ENCODE measurements at regions not wholly inside any gene's neighbourhood (a gene's known extent, or its start where the extent isn't known, plus 50 kb on each side); places are given as distances from the start of the nearest gene placed in this dataset.

DNA sequence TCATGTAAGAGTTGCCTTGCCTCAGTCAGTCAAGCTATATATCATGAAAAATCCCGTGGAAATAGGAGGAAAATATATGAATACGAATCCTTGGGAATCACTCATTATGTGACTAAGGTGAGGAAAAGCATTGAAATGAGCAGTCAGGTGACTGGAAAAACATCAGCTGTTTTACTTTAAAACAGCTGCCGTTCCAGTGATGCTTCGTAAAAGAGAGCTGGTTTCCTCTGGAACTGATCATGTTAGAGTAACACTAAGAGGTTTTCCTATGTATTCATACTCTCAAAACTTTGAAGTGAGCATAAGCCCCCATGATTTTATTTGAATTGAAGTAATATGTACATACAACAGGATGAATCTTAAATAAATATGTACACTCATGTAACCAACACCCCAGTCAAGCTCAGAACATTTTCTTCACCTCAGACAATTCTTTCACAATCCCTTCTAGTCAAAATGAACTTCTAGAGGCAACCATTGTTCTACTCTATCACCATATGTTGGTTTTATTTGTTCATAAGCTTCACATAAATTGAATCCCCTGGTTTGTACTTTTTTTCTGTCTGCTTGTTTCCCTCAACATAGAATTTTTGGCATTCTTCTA lies 107.7 kb downstream of the SLC25A46 start:
- no peak for DNase-seq (ENCODE audit: low read depth)
- TF ChIP-seq, protein P1, sequence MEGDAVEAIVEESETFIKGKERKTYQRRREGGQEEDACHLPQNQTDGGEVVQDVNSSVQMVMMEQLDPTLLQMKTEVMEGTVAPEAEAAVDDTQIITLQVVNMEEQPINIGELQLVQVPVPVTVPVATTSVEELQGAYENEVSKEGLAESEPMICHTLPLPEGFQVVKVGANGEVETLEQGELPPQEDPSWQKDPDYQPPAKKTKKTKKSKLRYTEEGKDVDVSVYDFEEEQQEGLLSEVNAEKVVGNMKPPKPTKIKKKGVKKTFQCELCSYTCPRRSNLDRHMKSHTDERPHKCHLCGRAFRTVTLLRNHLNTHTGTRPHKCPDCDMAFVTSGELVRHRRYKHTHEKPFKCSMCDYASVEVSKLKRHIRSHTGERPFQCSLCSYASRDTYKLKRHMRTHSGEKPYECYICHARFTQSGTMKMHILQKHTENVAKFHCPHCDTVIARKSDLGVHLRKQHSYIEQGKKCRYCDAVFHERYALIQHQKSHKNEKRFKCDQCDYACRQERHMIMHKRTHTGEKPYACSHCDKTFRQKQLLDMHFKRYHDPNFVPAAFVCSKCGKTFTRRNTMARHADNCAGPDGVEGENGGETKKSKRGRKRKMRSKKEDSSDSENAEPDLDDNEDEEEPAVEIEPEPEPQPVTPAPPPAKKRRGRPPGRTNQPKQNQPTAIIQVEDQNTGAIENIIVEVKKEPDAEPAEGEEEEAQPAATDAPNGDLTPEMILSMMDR (conservative IDR thresholded peaks at IDR 0.05; ENCODE audit: low read depth, low read length), result no peak
- no peak overlapping the region for H3K4me3 ChIP-seq (ENCODE audit: low read length)

DNA sequence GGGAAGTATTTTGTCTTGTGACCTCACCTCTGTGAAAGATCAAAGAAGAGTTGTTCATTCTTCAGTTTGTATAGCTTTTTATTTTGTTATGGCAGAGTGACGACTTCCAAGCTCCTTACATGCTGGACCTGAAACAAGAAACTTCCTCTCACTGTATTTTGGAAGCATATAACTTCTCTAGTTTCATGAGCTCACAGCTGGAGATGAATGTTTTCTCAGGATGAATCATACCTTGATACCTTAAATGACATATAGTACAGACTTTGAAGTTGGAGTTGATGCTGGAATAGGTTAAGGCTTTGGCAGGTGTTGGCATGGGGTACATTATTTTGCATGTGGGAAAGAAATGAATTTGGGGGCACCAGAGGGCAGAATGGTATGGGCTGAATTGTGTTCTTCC lies 112.5 kb downstream of the SLC25A46 start:
- no peak overlapping the region for H3K4me3 ChIP-seq (ENCODE audit: low read length)
- TF ChIP-seq, protein P1 (conservative IDR thresholded peaks at IDR 0.05; ENCODE audit: low read depth, low read length), result no peak
- no peak for DNase-seq (ENCODE audit: low read depth)

DNA sequence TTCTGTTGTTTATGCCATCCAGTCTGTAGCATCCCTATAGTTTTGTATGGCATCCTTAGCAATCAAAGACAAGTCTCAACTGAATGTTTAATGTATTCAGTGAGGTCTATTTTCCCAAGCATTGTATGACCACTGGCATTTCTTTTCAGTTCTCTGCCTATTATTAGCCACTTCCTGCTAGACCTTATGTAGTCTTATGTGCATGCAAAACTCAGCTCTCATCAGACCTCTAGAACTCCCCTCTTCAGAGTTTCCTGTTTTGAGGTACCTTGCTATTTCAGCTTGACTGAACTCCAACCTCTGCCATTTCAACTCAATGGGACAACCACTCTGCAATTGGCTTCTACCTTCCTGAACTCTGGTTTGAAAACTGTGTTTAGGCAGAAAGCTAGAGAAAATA lies 113.2 kb downstream of the SLC25A46 start:
- no peak overlapping the region for H3K4me3 ChIP-seq (ENCODE audit: low read length)
- TF ChIP-seq, protein P1 (conservative IDR thresholded peaks at IDR 0.05; ENCODE audit: low read depth, low read length), result no peak
- no peak for DNase-seq (ENCODE audit: low read depth)

DNA sequence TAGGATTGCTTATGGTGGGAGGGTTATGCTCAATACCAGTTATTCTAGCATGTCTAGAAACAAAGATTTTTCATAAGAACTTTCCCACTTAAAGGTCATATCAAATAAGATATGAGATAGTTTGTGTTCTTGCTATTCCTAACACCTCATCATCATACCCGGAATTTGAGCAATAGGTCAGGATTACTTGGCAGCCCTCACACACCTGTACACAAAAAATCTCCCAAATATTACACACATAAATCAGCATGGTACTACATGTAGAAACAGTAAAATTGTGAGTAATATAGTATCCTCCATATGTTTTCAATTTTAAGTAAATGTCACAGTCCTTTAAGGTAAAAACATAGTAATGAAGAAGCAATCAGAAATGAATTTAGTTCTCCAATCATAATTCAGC lies 113.7 kb downstream of the SLC25A46 start:
- H3K4me3 ChIP-seq (ENCODE audit: low read length), result no peak overlapping the region
- DNase-seq (ENCODE audit: low read depth), result no peak
- TF ChIP-seq, protein P1 (conservative IDR thresholded peaks at IDR 0.05; ENCODE audit: low read depth, low read length), result no peak

DNA sequence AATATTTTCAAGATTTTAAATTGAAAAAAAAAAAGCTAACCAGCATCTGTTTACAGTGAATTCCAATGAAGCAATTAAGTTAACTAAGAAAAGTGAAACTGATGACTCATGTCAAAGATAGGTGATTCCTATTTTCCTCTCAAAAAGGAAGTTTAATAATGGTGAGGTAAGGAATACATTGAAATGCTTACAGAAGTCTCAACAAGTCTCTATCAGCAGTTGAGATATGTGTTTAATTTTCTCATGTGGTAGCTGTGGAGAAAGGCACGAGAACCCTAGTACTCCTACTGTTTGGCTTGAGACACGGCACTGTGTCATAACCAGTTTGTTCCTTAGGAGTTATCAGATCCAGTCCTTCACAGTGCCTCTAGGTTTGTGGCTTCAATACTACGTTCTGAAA lies 114.5 kb downstream of the SLC25A46 start:
- no peak for DNase-seq (ENCODE audit: low read depth)
- TF ChIP-seq, protein P1 (conservative IDR thresholded peaks at IDR 0.05; ENCODE audit: low read depth, low read length), result no peak

DNA sequence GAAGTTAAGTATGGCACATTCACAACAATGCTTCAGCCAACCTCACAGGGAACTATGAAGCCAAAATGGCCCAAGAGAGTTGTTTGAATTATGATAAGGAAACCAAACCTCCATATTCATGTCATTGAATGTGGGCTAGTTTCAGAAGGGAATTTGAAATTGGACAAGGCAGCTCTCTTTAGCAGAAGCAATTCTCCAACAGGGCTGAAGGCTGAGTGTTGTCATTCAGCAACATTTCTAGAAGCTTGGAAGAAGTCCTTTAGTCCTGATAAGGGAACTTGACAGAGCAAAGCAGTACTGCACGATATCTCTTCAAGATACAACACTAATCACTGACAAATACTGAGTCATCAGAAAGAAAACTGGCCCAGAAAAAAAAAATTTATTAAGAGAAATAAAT lies 115.4 kb downstream of the SLC25A46 start:
- DNase-seq (ENCODE audit: low read depth), result no peak
- TF ChIP-seq, protein P1 (conservative IDR thresholded peaks at IDR 0.05; ENCODE audit: low read depth, low read length), result no peak

More for the DNA sequence above, 114.5 kb downstream of the SLC25A46 start:
- no peak overlapping the region for H3K4me3 ChIP-seq (ENCODE audit: low read length)

DNA sequence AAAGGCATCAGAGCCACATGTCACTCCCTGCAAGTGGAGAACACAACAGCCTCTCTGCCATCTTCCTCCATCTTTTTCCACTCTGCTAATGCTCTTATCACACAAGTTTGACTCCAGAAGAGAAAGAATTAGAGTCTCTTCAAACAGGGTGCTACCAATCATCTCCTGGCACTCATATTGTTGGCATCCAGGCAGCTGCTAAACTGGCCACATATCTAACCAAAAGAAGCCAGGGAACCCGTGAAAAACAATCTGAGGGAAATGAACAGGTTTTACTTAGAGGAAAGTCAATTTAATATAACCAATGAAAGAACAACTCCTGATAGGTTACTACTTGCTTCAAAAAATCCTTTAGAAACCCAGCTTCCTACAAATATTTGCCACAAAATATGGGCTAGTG lies 117.2 kb downstream of the SLC25A46 start:
- TF ChIP-seq, protein P1 (conservative IDR thresholded peaks at IDR 0.05; ENCODE audit: low read depth, low read length), result no peak
- DNase-seq (ENCODE audit: low read depth), result no peak
- H3K4me3 ChIP-seq (ENCODE audit: low read length), result no peak overlapping the region

More for the DNA sequence above, 115.4 kb downstream of the SLC25A46 start:
- H3K4me3 ChIP-seq (ENCODE audit: low read length), result no peak overlapping the region

All from retinal pigment epithelial cell (primary cell).